HepG2 (cell line): ENCODE measurements at regions not wholly inside any gene's neighbourhood (a gene's known extent, or its start where the extent isn't known, plus 50 kb on each side); places are given as distances from the start of the nearest gene placed in this dataset.

Source experiments
- ATAC-seq: fragments of 200-7000 bp; cut with Tn5 transposase; 3 replicates; pipeline ENCODE4 v1.9.1; 2020; ENCODE audit warnings: mild to moderate bottlenecking, moderate library complexity
- BruUV-seq: library from RNA; stranded (reverse); fragments of 400-500 nt; replicated peaks from 2 replicates; lab custom pipeline; 2021; lab: Mats Ljungman, UMichigan
- CTCF ChIA-PET: fragments of 300-600 bp; formaldehyde crosslinking; extraction: SDS; loops from one replicate; lab custom pipeline; 2021; ENCODE audit warnings: low total read pairs, inconsistent platforms, low intra/inter-chr PET ratio; lab: Yijun Ruan, JAX
- POLR2A ChIA-PET: fragments of 350-600 bp; sonication (Branson Sonifier 250); formaldehyde crosslinking; loops from one replicate; lab custom pipeline; 2020; ENCODE audit warnings: antibody characterized with exemption, inconsistent platforms; lab: Yijun Ruan, JAX
- DNase-seq: peaks from one replicate; pipeline ENCODE4 v3.0.0-alpha.2; 2015; ENCODE audit warnings: low spot score
- FAIRE-seq: peaks from 3 replicates; lab custom pipeline; 2011; peaks lifted over from hg19 to GRCh38; lab: Jason Lieb, UNC
- H2AFZ ChIP-seq: one replicate; pipeline ENCODE4 v1.6.1; 2011; ENCODE audit warnings: low read length, inconsistent platforms
- H3K27ac ChIP-seq: fragments of 300-600 bp; 3 replicates; pipeline ENCODE4 v1.8.0; 2011; ENCODE audit warnings: mixed run types, mild to moderate bottlenecking, mixed read lengths, low read length, inconsistent platforms; ENCODE audit not compliant: insufficient read depth; ENCODE audit errors: extremely low read length
- H3K27me3 ChIP-seq, 2 experiments: fragments of 200-600 bp in 1 of 2; 2 replicates in 1 of 2; 3 replicates in 1 of 2; pipeline versions ENCODE4 v1.6.0 to v1.8.0; 2011; ENCODE audit warnings: low read length in 2 of 2, mild to moderate bottlenecking in 2 of 2, moderate library complexity in 2 of 2, inconsistent platforms in 1 of 2; ENCODE audit not compliant: insufficient read depth in 2 of 2, control insufficient read depth in 1 of 2
- H3K36me3 ChIP-seq, 2 experiments: fragments of 200-600 bp in 1 of 2; replicated peaks in 1 of 2; 2 replicates in 1 of 2; 3 replicates in 1 of 2; pipeline versions ENCODE4 v1.5.1 to v1.8.0; 2011; ENCODE audit warnings: low read length in 2 of 2, inconsistent platforms in 1 of 2; ENCODE audit not compliant: insufficient read depth in 2 of 2, control insufficient read depth in 1 of 2
- H3K4me1 ChIP-seq: 2 replicates; pipeline ENCODE4 v1.5.1; 2012; ENCODE audit warnings: low read length, inconsistent platforms; ENCODE audit not compliant: insufficient read depth
- H3K4me2 ChIP-seq: 2 replicates; pipeline ENCODE4 v1.6.0; 2011; ENCODE audit warnings: low read depth, low read length, inconsistent platforms
- H3K4me3 ChIP-seq, 3 experiments: fragments of 200-600 bp in 1 of 3; sonication (generic), shearing (Covaris generic) in 1 of 3; replicated peaks in 1 of 3; 2 replicates each; pipeline ENCODE4 v1.5.1; 2011 to 2016; ENCODE audit warnings: low read length in 3 of 3, inconsistent platforms in 2 of 3, low read depth in 2 of 3, mild to moderate bottlenecking in 2 of 3, control low read depth in 1 of 3, mixed read lengths in 1 of 3; ENCODE audit not compliant: insufficient read depth in 1 of 3
- H3K79me2 ChIP-seq: one replicate; pipeline ENCODE4 v1.6.1; 2011; ENCODE audit warnings: low read length, inconsistent platforms; ENCODE audit not compliant: insufficient read depth
- H3K9ac ChIP-seq: 2 replicates; pipeline ENCODE4 v1.6.0; 2011; ENCODE audit warnings: mild to moderate bottlenecking, low read depth, low read length, inconsistent platforms; ENCODE audit not compliant: insufficient read depth
- H3K9me3 ChIP-seq: 2 replicates; pipeline ENCODE4 v1.5.1; 2012; ENCODE audit warnings: mild to moderate bottlenecking, low read length
- H4K20me1 ChIP-seq: 2 replicates; pipeline ENCODE4 v1.6.0; 2011; ENCODE audit warnings: inconsistent platforms, mild to moderate bottlenecking, low read length, moderate library complexity; ENCODE audit not compliant: insufficient read depth
- ARID5B ChIP-seq: IDR thresholded peaks from 2 replicates; pipeline ENCODE4 v1.4.0; 2020; ENCODE audit warnings: mild to moderate bottlenecking, missing genetic modification reagents
- FOXA1 ChIP-seq, 2 experiments: fragments of 450-650 bp in 1 of 2; sonication (generic) in 1 of 2; formaldehyde crosslinking in 1 of 2; IDR thresholded peaks; 2 replicates each; pipeline versions ENCODE4 v1.4.0 to v1.6.1; 2016 to 2020; ENCODE audit warnings: missing genetic modification reagents in 1 of 2
- FOXO1 ChIP-seq: sonication (generic); formaldehyde crosslinking; IDR thresholded peaks from 2 replicates; pipeline ENCODE4 v1.4.0; 2020; ENCODE audit warnings: missing genetic modification reagents
- MIER2 ChIP-seq: IDR thresholded peaks from 2 replicates; pipeline ENCODE4 v1.6.1; 2016; ENCODE audit warnings: missing biosample characterization, missing genetic modification reagents
- PCBP2 ChIP-seq: fragments of 200-400 bp; formaldehyde crosslinking; optimal IDR thresholded peaks from 2 replicates; pipeline ENCODE3; 2018; ENCODE audit warnings: low read length, low read depth; ENCODE audit not compliant: poor library complexity, severe bottlenecking
- THAP8 ChIP-seq: sonication (generic); formaldehyde crosslinking; IDR thresholded peaks from 2 replicates; pipeline ENCODE4 v1.5.1; 2020; ENCODE audit warnings: missing genetic modification reagents, mild to moderate bottlenecking, borderline replicate concordance
- whole genome bisulfite sequencing: methylation state at CpG from one replicate; pipeline ENCODE4 v1.1.6; 2017; ENCODE audit warnings: low lambda C conversion rate; 5-methylcytosine and 5-hydroxymethylcytosine counted together
- in situ Hi-C: cut with HindIII; loops from 2 replicates; pipeline ENCODE4 v1.10.0; 2017; ENCODE audit warnings: low pct_unique_long_range_greater_than_20kb; ENCODE audit not compliant: extremely low pct_ligation_motif_present
- intact Hi-C: fragments of 100-400 bp; cut with micrococcal nuclease; formaldehyde crosslinking; loops from one replicate; pipeline ENCODE4 v1.10.0; 2022; ENCODE audit not compliant: unreplicated experiment
- TF ChIP-seq, protein P1 (sequence below): sonication (generic); formaldehyde crosslinking; IDR thresholded peaks from 2 replicates; pipeline ENCODE4 v1.4.0; 2020; ENCODE audit warnings: mild to moderate bottlenecking, missing genetic modification reagents

DNA sequence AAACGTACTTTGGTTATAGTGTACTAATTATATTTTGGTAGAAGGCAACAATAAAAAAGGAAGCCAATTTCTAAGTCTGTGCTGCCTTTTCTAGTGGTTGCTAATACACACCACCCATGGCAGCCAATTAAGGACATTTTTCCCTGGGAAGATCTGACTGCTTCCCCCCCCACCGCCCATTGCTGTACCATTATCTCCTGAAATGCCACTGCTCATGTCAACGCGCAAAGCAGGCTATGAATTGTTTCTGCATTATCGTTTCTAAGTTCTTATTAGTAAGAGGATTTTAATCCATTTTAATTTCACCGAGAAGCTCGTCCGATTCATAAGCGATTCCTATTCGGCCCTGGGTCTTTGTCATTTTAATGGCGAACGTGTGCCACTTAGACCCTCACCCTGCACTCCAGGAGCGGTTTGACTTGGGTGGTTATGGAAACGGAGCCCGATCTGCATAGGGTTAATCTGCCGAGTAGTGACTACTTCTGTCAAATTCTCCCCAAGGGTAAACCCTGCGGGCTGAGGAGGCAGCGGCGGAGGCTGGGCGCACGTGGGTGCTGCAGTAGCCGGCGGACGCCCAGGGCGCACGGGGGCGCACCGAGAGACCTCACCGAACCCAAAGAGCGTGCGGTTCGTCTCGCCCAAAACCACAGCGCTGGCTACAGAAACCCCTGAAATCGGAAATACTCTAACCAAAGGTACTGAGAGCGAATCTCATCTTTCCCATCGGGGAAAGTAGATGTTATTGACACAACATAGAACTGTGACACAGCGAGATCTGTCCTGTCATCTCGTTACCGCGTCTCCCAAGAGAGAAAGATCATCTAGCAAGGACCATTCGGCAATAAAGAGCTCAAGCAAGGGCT, 55.8 kb upstream of the SHC3 start:
- no peak for DNase-seq
- ATAC-seq: no peak
- Histone ChIP-seq H3K4me1 (no peaks in the 10 kb centered on the region), H4K20me1 (no peaks in the 10 kb centered on the region), H3K4me2 (no peak overlapping the region), H3K36me3 (no peaks in the 10 kb centered on the region), H3K27ac (no peak overlapping the region), H3K9me3 (no peaks in the 10 kb centered on the region), H3K79me2 (no peaks in the 10 kb centered on the region), H3K27me3 (no peaks in the 10 kb centered on the region), H3K4me3 (no peak overlapping the region), H3K9ac (no peak overlapping the region), H2AFZ (no peak overlapping the region)
- 75% methylated on average over 29 of the region's 42 CpGs for WGBS
- CTCF ChIA-PET: no interaction called here
- BruUV-seq: no TSS peak
- POLR2A ChIA-PET: no interaction called here
- intact Hi-C loops (no loop called here), in situ Hi-C loops (no loop called here)
- FAIRE-seq: no peak
- TF ChIP-seq ARID5B (CRISPR knock-in tag) (no peak), THAP8 (no peak), PCBP2 (no peak), MIER2 (no peak), FOXO1 (CRISPR knock-in tag) (no peak), FOXA1 (IDR thresholded peaks at IDR 0.05) (no peak), FOXA1 (CRISPR knock-in tag; IDR thresholded peaks at IDR 0.05) (no peak)
- TF ChIP-seq, protein P1, sequence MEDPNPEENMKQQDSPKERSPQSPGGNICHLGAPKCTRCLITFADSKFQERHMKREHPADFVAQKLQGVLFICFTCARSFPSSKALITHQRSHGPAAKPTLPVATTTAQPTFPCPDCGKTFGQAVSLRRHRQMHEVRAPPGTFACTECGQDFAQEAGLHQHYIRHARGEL (CRISPR knock-in tag): no peak
